DOHH2 (cell line): ENCODE measurements at regions not wholly inside any gene's neighbourhood (a gene's known extent, or its start where the extent isn't known, plus 50 kb on each side); places are given as distances from the start of the nearest gene placed in this dataset.

ENCODE experiments used
- CTCF ChIP-seq: fragments of 200-600 bp; sonication (generic); IDR thresholded peaks from one replicate; pipeline ENCODE4 v1.5.1; 2014; ENCODE audit warnings: antibody characterized with exemption, mild to moderate bottlenecking, low read depth, low read length; ENCODE audit not compliant: poor library complexity, severe bottlenecking
- EZH2phosphoT487 ChIP-seq: fragments of 200-600 bp; sonication (generic); IDR thresholded peaks from 2 replicates; pipeline ENCODE4 v1.6.1; 2017; ENCODE audit warnings: borderline replicate concordance, mild to moderate bottlenecking, antibody characterized with exemption, low read length, moderate library complexity, mixed read lengths

GRCh38 chr2:160836755-160837154, 323.5 kb upstream of the TANK start:
- TF ChIP-seq CTCF (no peak), EZH2phosphoT487 (no peak)
